Fibroblast of lung (primary cell): ENCODE measurements at regions not wholly inside any gene's neighbourhood (a gene's known extent, or its start where the extent isn't known, plus 50 kb on each side); places are given as distances from the start of the nearest gene placed in this dataset.
A peak's percentile ranks its signal among the peaks of the same experiment; 100 is the strongest.

Experiments used
- DNase-seq, 2 donors: peaks; one replicate each; pipeline versions ENCODE4 v3.0.0 to v3.0.0-alpha.2; 2010; ENCODE audit warnings: low read depth in 2 of 2
- H2AFZ ChIP-seq: 2 replicates; pipeline ENCODE4 v1.5.1; 2012; ENCODE audit warnings: low read length, control low read depth, inconsistent platforms
- H3K27ac ChIP-seq: 2 replicates; pipeline ENCODE4 v1.5.1; 2011; ENCODE audit warnings: low read length, control low read depth; ENCODE audit not compliant: insufficient read depth
- H3K27me3 ChIP-seq: 2 replicates; pipeline ENCODE4 v1.5.1; 2011; ENCODE audit warnings: mild to moderate bottlenecking, low read length; ENCODE audit not compliant: control insufficient read depth, insufficient read depth
- H3K36me3 ChIP-seq: 2 replicates; pipeline ENCODE4 v1.5.1; 2011; ENCODE audit warnings: low read length; ENCODE audit not compliant: control insufficient read depth, insufficient read depth
- H3K4me1 ChIP-seq: 2 replicates; pipeline ENCODE4 v1.5.1; 2011; ENCODE audit warnings: low read length; ENCODE audit not compliant: control insufficient read depth, insufficient read depth; ENCODE audit errors: extremely low read depth
- H3K4me2 ChIP-seq: 2 replicates; pipeline ENCODE4 v1.5.1; 2011; ENCODE audit warnings: low read length, control low read depth; ENCODE audit not compliant: insufficient read depth; ENCODE audit errors: extremely low read depth
- H3K4me3 ChIP-seq, 4 experiments: fragments of 200-600 bp in 1 of 4; sonication (generic) in 1 of 4; replicated peaks in 1 of 4; 2 replicates each; pipeline ENCODE4 v1.5.1; 2011 to 2016; ENCODE audit warnings: low read length in 4 of 4, low read depth in 3 of 4, mild to moderate bottlenecking in 3 of 4, control low read depth in 2 of 4, inconsistent platforms in 1 of 4, mixed read lengths in 1 of 4; ENCODE audit not compliant: insufficient read depth in 1 of 4; ENCODE audit errors: control extremely low read depth in 1 of 4
- H3K79me2 ChIP-seq: 2 replicates; pipeline ENCODE4 v1.5.1; 2012; ENCODE audit warnings: mild to moderate bottlenecking, low read length, inconsistent platforms; ENCODE audit not compliant: control insufficient read depth, insufficient read depth
- H3K9ac ChIP-seq: 2 replicates; pipeline ENCODE4 v1.5.1; 2011; ENCODE audit warnings: mild to moderate bottlenecking, low read length, control low read depth; ENCODE audit not compliant: insufficient read depth
- H3K9me3 ChIP-seq: 2 replicates; pipeline ENCODE4 v1.5.1; 2012; ENCODE audit warnings: low read depth, low read length; ENCODE audit not compliant: control insufficient read depth, insufficient read depth
- H4K20me1 ChIP-seq: 2 replicates; pipeline ENCODE4 v1.5.1; 2011; ENCODE audit warnings: low read length; ENCODE audit not compliant: control insufficient read depth, insufficient read depth; ENCODE audit errors: extremely low read depth
- EZH2 ChIP-seq: IDR thresholded peaks from 2 replicates; pipeline ENCODE4 v1.5.1; 2012; ENCODE audit warnings: low read length, control low read depth, mild to moderate bottlenecking; ENCODE audit errors: missing control alignments
- TF ChIP-seq, protein P1 (sequence below), 2 donors: IDR thresholded peaks in 1 of 2; conservative IDR thresholded peaks in 1 of 2; 1 replicate in 1 of 2; 2 replicates in 1 of 2; pipeline ENCODE4 v1.5.1; 2011 to 2012; ENCODE audit warnings: low read length in 2 of 2, control low read depth in 1 of 2, inconsistent platforms in 1 of 2, low read depth in 1 of 2, mild to moderate bottlenecking in 1 of 2

DNA sequence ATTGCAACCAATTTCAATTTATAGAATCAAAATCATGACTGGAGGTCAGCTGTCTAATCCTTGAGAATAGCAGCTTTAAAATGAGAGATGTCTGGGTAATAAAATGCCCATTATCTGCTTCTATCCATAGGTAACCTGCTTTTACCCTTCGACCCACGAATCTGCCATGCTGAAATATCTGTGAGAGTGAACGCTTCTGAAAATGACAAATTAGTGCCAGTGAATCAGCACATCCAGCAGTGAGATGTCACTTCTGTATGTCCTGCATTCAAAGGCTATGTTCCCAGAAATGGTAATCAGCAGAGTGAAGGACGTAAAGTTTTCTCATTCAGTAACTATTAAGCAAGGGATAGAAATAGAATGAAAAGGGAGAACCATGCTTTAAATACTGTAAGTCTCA is 532.4 kb upstream of the ITGA1 start:
- TF ChIP-seq, protein P1, sequence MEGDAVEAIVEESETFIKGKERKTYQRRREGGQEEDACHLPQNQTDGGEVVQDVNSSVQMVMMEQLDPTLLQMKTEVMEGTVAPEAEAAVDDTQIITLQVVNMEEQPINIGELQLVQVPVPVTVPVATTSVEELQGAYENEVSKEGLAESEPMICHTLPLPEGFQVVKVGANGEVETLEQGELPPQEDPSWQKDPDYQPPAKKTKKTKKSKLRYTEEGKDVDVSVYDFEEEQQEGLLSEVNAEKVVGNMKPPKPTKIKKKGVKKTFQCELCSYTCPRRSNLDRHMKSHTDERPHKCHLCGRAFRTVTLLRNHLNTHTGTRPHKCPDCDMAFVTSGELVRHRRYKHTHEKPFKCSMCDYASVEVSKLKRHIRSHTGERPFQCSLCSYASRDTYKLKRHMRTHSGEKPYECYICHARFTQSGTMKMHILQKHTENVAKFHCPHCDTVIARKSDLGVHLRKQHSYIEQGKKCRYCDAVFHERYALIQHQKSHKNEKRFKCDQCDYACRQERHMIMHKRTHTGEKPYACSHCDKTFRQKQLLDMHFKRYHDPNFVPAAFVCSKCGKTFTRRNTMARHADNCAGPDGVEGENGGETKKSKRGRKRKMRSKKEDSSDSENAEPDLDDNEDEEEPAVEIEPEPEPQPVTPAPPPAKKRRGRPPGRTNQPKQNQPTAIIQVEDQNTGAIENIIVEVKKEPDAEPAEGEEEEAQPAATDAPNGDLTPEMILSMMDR (conservative IDR thresholded peaks at IDR 0.05 in 1 of 2, IDR thresholded peaks at IDR 0.05 in 1 of 2; ENCODE audit: low read depth in 1 of 2, low read length in 2 of 2), result no peak
- no peak for TF ChIP-seq EZH2
- H3K4me2 ChIP-seq, result no peak overlapping the region
- H3K4me1 ChIP-seq, result no peaks in the 10 kb centered on the region
- no peaks in the 10 kb centered on the region for H3K36me3 ChIP-seq
- no peaks in the 10 kb centered on the region for H3K79me2 ChIP-seq
- no peak overlapping the region for H3K4me3 ChIP-seq
- no peak overlapping the region for H3K27ac ChIP-seq
- no peak overlapping the region for H3K9ac ChIP-seq
- no peak for DNase-seq
- no peaks in the 10 kb centered on the region for H4K20me1 ChIP-seq
- H2AFZ ChIP-seq, result no peak overlapping the region
- H3K27me3 ChIP-seq, result no peaks in the 10 kb centered on the region
- H3K9me3 ChIP-seq, result no peaks in the 10 kb centered on the region

- DNase-seq, result no peak
- H3K27ac ChIP-seq, result no peak overlapping the region
- no peaks in the 10 kb centered on the region for H3K36me3 ChIP-seq
- no peaks in the 10 kb centered on the region for H3K27me3 ChIP-seq
- H3K9ac ChIP-seq, result no peak overlapping the region
- H3K79me2 ChIP-seq, result no peaks in the 10 kb centered on the region
- H2AFZ ChIP-seq, result no peak overlapping the region
- H3K4me2 ChIP-seq, result no peak overlapping the region
- no peak for TF ChIP-seq EZH2
- TF ChIP-seq, protein P1 (conservative IDR thresholded peaks at IDR 0.05 in 1 of 2, IDR thresholded peaks at IDR 0.05 in 1 of 2; ENCODE audit: low read depth in 1 of 2, low read length in 2 of 2), result no peak
- H3K9me3 ChIP-seq, result no peaks in the 10 kb centered on the region
- no peaks in the 10 kb centered on the region for H4K20me1 ChIP-seq
- no peaks in the 10 kb centered on the region for H3K4me1 ChIP-seq
- H3K4me3 ChIP-seq, result no peak overlapping the region
These were observed 524.9 kb upstream of the ITGA1 start for GRCh38 chr5:52262844-52263243.

DNA sequence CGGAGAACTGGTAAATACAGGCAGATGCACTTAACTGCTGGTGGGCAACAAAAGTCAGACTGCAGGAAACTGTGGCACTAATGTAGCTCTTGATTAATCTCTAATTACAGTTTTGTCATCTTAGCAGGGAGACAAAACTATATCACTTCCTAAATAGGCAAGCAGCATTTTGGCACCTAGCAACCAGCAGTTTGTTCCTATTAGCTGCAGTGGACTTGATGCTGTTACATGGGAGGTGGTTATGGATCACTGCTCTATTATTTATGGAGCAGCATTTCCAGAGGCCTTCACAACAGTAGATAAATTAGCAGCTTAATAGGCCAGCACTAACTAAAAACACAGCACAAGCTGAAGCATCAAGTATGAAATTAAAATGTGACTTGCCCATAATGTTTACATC is 518.3 kb upstream of the ITGA1 start:
- H3K36me3 ChIP-seq, result no peaks in the 10 kb centered on the region
- H3K79me2 ChIP-seq, result no peaks in the 10 kb centered on the region
- H3K27me3 ChIP-seq, result no peaks in the 10 kb centered on the region
- no peaks in the 10 kb centered on the region for H4K20me1 ChIP-seq
- no peak for DNase-seq
- H3K9me3 ChIP-seq, result no peaks in the 10 kb centered on the region
- TF ChIP-seq, protein P1 (conservative IDR thresholded peaks at IDR 0.05 in 1 of 2, IDR thresholded peaks at IDR 0.05 in 1 of 2; ENCODE audit: low read depth in 1 of 2, low read length in 2 of 2), result no peak
- no peak for TF ChIP-seq EZH2
- H3K9ac ChIP-seq, result no peak overlapping the region
- peak overlapping the region; percentile 23 for H2AFZ ChIP-seq
- H3K4me1 ChIP-seq, result no peaks in the 10 kb centered on the region
- H3K4me3 ChIP-seq, result peak overlapping the region in 1 of 4 experiments; percentile 42
- H3K27ac ChIP-seq, result no peak overlapping the region
- peak overlapping the region; percentile 8 for H3K4me2 ChIP-seq
